ENCODE measurements at regions not wholly inside any gene's neighbourhood (a gene's known extent, or its start where the extent isn't known, plus 50 kb on each side); places are given as distances from the start of the nearest gene placed in this dataset.

DNA sequence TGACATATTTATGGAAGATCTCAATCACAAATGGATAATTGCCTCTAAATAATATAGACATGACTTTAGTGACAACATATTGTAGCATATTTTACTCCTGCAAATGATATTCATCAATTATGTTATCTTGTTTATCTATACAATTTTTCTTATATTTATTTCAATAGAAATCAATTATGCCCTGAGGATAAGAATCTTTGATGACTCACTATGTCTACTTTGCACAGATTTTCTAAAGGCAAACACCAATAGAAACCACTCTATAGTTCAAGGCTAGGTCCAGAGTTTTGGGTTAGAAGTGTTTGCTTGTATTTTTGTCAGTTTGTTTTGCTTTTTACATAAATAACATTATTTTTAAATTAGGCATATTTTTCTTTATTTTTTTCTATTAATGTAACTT is 879.0 kb downstream of the LTN1 start:
- Mint-ChIP-seq H3K4me3 (no peak overlapping the region), H3K4me1 (no peaks in the 10 kb centered on the region), H3K9me3 (no peaks in the 10 kb centered on the region), H3K27me3 (no peaks in the 10 kb centered on the region), H3K36me3 (no peaks in the 10 kb centered on the region), H3K27ac (no peak overlapping the region)

DNA sequence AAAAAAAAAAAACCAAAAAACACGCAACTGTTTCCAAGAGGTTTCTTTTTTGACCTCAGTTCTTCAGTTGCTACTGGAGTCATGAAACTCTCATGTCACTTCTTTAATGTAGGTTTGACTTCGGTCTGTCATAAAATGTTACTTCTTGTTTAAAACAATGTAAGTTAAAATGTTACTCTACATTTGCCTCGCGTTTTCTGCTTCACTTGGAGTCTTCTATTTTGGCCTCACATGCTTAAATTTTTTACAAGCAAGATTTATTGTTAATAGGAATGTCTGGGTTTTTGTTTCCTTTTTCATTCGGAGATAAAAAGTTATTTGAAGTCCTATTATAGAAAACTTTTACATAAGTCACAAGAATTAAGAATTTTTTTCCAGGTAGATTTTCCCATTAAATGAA is 880.2 kb downstream of the LTN1 start:
- H3K9me3 Mint-ChIP-seq: no peaks in the 10 kb centered on the region
- H3K36me3 Mint-ChIP-seq: no peaks in the 10 kb centered on the region
- H3K4me1 Mint-ChIP-seq: no peaks in the 10 kb centered on the region
- H3K27me3 Mint-ChIP-seq: no peaks in the 10 kb centered on the region
- H3K4me3 Mint-ChIP-seq: no peak overlapping the region
- H3K27ac Mint-ChIP-seq: no peak overlapping the region

DNA sequence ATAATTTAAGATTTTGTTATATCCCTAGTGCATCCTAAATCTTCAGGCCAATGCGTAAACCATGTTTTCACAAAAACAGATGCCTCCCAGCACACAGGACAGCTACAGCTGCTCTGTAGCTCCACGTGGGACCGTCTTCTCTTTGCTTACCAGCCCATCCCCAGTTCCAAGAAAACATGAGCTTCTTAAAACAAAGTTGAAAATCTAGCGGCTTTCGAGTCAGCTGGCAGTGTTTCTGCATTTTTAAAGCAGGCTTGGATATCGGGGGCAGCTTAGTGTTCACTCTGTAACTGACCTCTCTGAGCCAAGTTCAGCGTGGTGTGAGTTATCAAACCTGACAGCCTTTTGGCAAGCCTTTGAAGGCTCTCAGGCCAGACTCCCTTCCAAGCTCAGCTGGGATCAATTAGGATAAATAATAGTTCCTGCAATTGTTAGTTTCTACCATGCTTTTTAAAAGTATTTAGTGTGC is 881.5 kb downstream of the LTN1 start:
- Mint-ChIP-seq H3K27ac (no peak overlapping the region), H3K27me3 (no peaks in the 10 kb centered on the region), H3K4me1 (no peaks in the 10 kb centered on the region), H3K4me3 (no peak overlapping the region), H3K36me3 (no peaks in the 10 kb centered on the region), H3K9me3 (peaks cover 5% of the 10 kb centered on the region)

DNA sequence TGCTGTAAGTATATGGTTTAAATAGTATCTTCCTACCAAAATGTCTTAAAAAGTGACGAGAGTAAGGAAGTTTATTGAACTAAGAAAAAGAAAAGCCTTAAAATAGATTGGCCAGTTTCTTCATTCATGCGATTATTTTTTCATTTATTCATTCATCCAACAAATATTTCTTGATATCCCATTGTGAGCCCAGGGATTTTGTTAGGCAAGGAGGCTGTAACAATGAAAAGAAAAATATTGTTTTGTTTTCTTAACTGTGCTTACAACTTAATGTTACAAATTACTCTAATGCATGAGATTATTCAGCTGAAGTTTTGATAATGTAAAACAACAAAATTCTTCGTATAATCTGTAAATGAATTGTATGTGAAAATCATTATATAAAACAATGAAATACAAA is 882.0 kb downstream of the LTN1 start:
- no peak overlapping the region for H3K27ac Mint-ChIP-seq
- no peaks in the 10 kb centered on the region for H3K36me3 Mint-ChIP-seq
- H3K9me3 Mint-ChIP-seq: peaks cover 5% of the 10 kb centered on the region
- no peaks in the 10 kb centered on the region for H3K27me3 Mint-ChIP-seq
- H3K4me3 Mint-ChIP-seq: no peak overlapping the region
- H3K4me1 Mint-ChIP-seq: no peaks in the 10 kb centered on the region

DNA sequence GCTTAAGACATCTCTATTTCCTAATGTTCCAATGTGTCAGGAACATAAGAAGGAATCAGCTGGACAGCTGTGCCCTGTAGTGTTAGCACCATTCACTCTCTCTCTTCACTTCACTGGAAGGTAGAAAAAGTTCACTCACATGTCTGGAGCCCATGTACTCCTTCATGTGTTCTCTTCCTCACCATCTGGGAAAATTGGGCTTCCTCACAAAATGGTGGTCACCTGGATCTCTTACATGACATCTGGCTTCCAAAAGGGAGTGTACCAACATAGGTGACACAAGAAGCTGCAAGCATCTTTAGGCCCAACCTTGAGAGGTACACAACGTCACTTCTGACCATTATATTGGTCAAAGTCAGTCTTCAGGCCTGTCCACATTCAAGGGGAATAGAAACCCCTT is 882.6 kb downstream of the LTN1 start:
- Mint-ChIP-seq H3K4me3 (no peak overlapping the region), H3K9me3 (peaks cover 5% of the 10 kb centered on the region), H3K36me3 (no peaks in the 10 kb centered on the region), H3K4me1 (no peaks in the 10 kb centered on the region), H3K27ac (no peak overlapping the region), H3K27me3 (no peaks in the 10 kb centered on the region)

DNA sequence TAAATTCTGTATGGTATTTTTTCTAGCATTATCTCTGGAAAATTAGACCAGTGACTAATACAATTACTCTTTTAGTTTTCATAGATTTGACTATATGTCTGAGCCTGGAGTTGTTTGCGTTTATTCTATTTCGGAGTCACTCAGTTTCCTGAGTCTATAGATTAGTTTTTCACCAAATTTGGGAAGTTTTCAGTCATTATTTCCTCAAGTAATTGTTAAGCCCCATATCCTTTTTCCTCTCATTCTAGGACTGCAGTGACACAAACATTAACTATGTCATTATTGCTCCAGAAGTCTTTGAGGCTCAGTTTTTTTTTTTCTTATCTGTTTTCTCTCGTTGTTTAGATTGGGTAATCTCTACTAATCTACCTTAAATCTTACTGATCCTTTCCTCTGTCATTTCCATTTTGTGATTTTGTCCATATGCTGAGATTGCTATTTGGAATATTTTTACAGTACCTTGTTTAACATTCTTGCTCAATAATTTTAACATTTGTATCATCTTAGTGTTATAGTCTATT is 886.2 kb downstream of the LTN1 start:
- Mint-ChIP-seq H3K4me1 (no peaks in the 10 kb centered on the region), H3K27me3 (no peaks in the 10 kb centered on the region), H3K27ac (no peak overlapping the region), H3K9me3 (peaks cover 5% of the 10 kb centered on the region), H3K36me3 (no peaks in the 10 kb centered on the region), H3K4me3 (no peak overlapping the region)

DNA sequence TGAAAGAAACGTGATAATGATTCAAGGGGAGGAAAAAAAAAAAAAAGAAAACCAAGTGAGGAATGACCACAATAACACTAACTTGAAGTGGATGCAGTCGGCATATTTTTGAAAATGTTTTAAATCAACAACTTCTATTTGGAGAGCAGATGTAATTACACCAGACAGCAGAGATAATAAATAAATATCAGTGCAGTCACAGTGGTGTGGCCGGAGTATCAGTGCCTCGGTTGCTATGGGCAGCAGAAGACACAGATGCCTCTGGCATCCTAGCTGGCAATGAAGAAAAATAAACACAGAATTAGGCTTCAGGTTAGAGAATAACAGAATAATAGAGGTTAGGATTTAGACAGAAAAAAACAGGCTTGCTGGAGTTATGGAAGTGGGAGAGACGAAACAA is 888.3 kb downstream of the LTN1 start:
- H3K27me3 Mint-ChIP-seq: no peaks in the 10 kb centered on the region
- H3K4me3 Mint-ChIP-seq: no peak overlapping the region
- H3K9me3 Mint-ChIP-seq: peaks cover 5% of the 10 kb centered on the region
- H3K4me1 Mint-ChIP-seq: no peaks in the 10 kb centered on the region
- no peaks in the 10 kb centered on the region for H3K36me3 Mint-ChIP-seq
- no peak overlapping the region for H3K27ac Mint-ChIP-seq

DNA sequence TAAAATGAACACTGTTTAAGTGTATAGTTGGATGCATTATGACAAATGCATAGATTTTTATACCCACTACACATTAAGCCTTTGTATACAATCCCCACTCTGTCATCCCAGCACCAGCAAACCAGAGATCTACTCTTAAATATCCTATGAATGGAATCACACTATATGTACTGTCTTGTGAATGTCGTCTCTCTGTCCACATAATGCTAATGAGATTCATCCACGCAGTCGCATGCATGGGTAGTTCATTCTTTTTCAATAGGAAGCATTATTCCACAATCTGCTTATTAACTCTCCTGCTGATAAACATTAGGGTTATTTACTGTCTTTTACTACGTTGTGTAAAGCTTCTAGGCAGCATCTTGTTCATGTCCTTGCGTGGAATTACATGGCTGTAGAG is 892.3 kb downstream of the LTN1 start:
- Mint-ChIP-seq H3K27ac (no peak overlapping the region), H3K4me3 (no peak overlapping the region), H3K36me3 (no peaks in the 10 kb centered on the region), H3K4me1 (no peaks in the 10 kb centered on the region), H3K9me3 (no peaks in the 10 kb centered on the region), H3K27me3 (no peaks in the 10 kb centered on the region)

DNA sequence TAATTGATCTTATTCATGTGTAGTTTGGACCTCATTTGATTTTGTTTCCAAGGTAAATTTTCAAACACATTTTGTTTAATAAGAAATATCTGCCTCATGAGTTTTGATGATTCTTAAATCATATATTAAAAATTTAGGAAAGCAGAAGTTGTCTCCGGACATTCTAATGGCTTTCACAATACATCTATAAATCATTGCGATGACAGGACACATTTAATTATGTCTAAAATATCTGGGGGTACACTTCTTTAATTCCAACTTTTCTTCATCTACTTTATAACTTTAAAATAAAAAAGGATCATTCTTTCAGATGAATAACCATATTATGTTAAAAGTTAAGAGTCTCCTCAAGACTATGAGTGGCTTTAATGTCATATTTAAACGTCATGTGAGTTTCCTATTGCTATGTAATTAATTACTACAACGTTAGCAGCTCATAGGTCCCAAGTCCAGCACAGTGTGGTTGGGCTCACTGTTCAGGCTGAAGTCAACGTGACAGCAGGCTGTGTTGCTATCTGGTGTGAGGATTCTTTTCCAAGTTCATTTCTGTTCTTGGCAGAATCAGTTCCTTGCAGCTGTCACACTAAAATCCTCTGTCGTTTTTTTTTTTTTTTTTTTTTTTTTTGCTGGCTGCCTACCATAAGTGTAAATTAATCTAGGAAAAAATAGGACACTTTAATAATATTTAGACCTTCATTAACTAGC is 893.5 kb downstream of the LTN1 start:
- Mint-ChIP-seq H3K4me3 (no peak overlapping the region), H3K27ac (no peak overlapping the region), H3K4me1 (no peaks in the 10 kb centered on the region), H3K27me3 (no peaks in the 10 kb centered on the region), H3K9me3 (no peaks in the 10 kb centered on the region), H3K36me3 (no peaks in the 10 kb centered on the region)

DNA sequence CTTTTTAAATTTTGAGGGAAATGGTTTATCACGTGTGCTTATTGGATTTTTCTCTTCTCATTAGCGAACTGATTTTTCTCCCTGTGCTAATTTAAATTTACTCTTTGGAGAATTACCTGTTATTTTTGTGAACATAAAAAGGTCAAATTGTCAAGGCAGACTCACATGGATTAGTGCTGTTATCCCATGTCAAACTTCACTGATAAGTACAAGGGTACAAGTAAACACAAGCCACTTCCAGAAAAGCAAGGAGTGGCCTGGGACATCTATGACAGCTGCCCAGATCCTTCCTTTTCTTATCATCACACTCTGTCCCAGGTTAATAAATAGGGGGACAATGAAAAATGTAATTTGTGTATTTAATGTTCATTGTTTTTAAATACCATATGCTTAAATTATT is 901.2 kb downstream of the LTN1 start:
- Mint-ChIP-seq H3K27me3 (peaks cover 3% of the 10 kb centered on the region), H3K9me3 (no peaks in the 10 kb centered on the region), H3K4me1 (no peaks in the 10 kb centered on the region), H3K36me3 (no peaks in the 10 kb centered on the region), H3K4me3 (no peak overlapping the region), H3K27ac (no peak overlapping the region)

DNA sequence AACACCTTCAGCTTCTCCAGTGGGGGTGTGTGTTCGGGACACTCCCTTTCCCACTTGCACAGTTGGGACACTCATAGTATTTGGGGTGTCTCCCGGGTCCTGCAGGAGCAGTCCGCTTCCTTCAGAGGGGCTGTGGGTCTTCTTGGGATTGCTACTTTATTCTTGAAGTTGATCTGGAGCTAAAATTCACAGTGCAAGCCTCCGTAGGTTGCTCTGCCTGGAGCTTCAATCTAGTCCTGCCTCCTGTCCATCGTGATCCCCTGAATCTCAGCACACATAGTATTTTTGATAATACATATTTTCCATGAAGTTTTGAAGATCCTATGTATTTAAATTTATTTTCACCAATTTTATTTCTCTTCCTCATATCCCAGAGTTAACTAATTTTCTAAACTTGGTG is 902.1 kb downstream of the LTN1 start:
- Mint-ChIP-seq H3K27ac (no peak overlapping the region), H3K27me3 (peaks cover 3% of the 10 kb centered on the region), H3K36me3 (no peaks in the 10 kb centered on the region), H3K4me1 (no peaks in the 10 kb centered on the region), H3K9me3 (no peaks in the 10 kb centered on the region), H3K4me3 (no peak overlapping the region)

DNA sequence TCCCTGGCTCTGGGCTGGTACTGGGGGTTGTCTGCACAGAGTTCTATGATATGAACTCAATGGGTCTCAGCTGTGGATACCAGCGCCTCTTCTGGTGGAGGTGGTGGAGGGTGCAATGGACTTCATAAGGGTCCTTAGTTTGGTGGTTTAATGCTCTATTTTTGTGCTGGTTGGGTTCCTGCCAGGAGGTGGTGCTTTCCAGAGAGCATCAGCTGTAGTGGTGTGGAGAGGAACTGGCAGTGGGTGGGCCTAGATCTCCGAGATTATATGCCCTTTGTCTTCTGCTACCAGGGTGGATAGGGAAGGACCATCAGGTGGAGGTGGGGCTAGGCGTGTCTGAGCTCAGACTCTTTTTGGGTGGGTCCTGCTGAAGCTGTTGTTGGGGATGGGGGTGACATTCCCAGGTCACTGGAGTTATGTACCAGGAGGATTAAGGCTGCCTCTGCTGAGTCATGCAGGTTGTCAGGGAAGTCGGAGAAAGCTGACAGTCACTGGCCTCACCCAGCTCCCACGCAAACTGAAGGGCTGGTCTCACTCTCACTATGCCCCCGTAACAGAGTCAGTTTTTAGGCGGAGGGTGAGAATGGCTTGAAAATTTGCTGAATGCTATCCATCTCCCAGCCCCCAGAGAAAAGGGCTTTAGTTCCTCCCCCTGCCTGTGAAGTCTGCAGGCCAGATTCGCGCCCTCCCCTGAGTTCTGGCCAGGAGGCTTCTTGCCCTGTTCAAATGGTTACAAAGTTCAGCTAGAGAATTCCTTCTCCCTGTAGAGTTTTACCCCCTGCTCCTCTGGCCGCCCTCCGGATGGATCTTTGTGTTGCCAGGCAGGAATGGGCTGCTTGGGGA is 902.9 kb downstream of the LTN1 start:
- Mint-ChIP-seq H3K36me3 (no peaks in the 10 kb centered on the region), H3K4me3 (no peak overlapping the region), H3K27ac (no peak overlapping the region), H3K4me1 (no peaks in the 10 kb centered on the region), H3K9me3 (no peaks in the 10 kb centered on the region), H3K27me3 (peaks cover 3% of the 10 kb centered on the region)

DNA sequence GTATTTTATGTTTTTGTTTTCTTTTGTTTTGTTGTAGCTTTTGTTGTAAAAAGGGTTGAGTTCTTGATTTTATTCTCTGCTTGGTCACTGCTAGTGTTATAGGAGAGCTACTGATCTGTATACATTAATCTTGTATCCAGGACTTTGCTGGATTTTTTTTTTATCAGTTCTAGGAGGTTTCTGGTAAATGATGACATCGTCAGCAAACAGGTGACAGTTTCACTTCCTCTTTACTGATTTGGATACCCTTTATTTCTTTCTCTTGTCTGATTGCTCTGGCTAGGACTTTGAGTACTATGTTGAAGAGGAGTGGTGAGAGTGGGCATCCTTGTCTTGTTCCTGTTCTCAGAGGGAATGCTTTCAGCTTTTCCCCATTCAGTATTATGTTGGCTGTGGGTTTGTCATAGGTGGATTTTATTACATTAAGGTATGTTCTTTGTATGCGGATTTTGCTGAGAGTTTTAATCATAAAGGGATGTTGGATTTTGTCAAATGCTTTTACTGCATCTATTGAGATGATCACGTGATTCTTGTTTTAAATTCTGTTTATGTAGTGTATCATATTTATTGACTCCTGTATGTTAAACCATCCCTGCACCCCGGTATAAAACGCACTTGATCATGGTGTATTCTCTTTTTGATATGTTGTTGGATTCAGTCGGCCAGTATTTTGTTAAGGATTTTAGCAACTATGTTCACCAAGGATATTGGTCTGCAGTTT is 905.7 kb downstream of the LTN1 start:
- Mint-ChIP-seq H3K4me3 (no peak overlapping the region), H3K9me3 (no peaks in the 10 kb centered on the region), H3K4me1 (no peaks in the 10 kb centered on the region), H3K27ac (no peak overlapping the region), H3K36me3 (no peaks in the 10 kb centered on the region), H3K27me3 (peaks cover 3% of the 10 kb centered on the region)

DNA sequence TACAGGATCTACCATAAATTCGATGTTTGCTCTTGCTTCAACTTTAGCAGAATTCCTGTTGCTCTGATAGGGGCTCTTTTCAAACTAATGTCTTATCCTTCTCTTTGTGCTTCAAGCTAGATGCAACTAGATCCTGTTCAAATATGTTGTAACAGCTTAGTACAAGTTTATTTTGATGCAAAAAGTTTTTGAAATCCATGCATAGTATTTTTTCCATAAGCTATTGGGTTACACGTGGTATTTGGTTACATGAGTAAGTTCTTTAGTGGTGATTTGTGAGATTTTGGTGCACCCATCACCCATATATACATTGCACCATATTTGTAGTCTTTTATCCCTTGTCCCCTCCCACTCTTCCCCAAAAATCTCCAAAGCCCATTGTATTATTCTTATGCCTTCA is 907.7 kb downstream of the LTN1 start:
- Mint-ChIP-seq H3K27ac (no peak overlapping the region), H3K9me3 (no peaks in the 10 kb centered on the region), H3K4me1 (no peaks in the 10 kb centered on the region), H3K4me3 (no peak overlapping the region), H3K36me3 (no peaks in the 10 kb centered on the region), H3K27me3 (no peaks in the 10 kb centered on the region)

DNA sequence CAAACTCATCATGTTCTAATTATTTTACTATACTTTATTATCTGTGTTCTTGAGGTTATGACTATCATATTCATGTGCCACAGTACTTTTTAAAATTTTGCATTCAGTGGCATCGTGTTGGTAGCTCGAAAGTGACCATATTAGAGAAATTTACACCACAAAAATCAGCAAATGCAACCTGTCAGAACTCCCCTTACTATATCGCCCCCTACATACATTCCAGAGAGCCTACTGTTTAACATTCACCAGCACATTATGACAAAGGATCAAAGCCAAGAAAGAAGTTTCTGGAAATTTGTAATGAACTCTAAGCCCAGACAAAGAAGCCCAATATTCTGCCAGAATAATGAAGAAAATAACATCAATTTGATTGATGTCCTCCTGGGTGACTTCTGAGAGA is 909.3 kb downstream of the LTN1 start:
- Mint-ChIP-seq H3K36me3 (no peaks in the 10 kb centered on the region), H3K27me3 (no peaks in the 10 kb centered on the region), H3K4me3 (no peak overlapping the region), H3K9me3 (no peaks in the 10 kb centered on the region), H3K4me1 (no peaks in the 10 kb centered on the region), H3K27ac (no peak overlapping the region)

DNA sequence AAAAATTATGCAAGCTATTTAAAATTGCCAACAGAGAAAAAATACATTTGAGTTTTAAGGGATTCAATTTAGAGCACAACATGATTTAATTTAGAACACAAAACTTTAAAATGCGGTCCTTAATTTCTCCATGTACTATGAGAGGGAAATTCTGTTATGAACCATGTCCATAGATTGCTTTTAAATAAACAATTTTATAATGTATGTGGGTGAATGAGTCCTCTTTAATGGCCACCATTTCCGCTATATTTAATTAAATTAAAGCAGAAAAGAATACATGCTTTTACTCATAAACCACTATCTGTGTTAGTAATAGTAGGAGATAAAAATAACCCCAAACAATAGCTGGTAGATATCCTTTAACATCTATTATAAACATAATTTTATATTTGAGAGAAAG is 914.6 kb downstream of the LTN1 start:
- H3K36me3 Mint-ChIP-seq: no peaks in the 10 kb centered on the region
- no peaks in the 10 kb centered on the region for H3K27me3 Mint-ChIP-seq
- no peaks in the 10 kb centered on the region for H3K4me1 Mint-ChIP-seq
- H3K4me3 Mint-ChIP-seq: no peak overlapping the region
- H3K27ac Mint-ChIP-seq: no peak overlapping the region
- H3K9me3 Mint-ChIP-seq: no peaks in the 10 kb centered on the region

Measured in activated naive CD4-positive, alpha-beta T cell treated with anti-CD3 and anti-CD28 coated beads, Interleukin-2, amount 50 U/mL, for 24 hours (primary cell).